ENCODE measurements at regions not wholly inside any gene's neighbourhood (a gene's known extent, or its start where the extent isn't known, plus 50 kb on each side); places are given as distances from the start of the nearest gene placed in this dataset.

- no peak for TF ChIP-seq CTCF (IDR thresholded peaks at IDR 0.05; ENCODE audit: insufficient read depth, low read length, poor library complexity, severe bottlenecking)
- no peak for TF ChIP-seq EZH2phosphoT487 (conservative IDR thresholded peaks at IDR 0.05; ENCODE audit: low read length)
These were observed 230.9 kb downstream of the BTG1 start for GRCh38 chr12:91914701-91915100.

Data from SU-DHL-6 (cell line).